ENCODE measurements at regions not wholly inside any gene's neighbourhood (a gene's known extent, or its start where the extent isn't known, plus 50 kb on each side); places are given as distances from the start of the nearest gene placed in this dataset.

DNA sequence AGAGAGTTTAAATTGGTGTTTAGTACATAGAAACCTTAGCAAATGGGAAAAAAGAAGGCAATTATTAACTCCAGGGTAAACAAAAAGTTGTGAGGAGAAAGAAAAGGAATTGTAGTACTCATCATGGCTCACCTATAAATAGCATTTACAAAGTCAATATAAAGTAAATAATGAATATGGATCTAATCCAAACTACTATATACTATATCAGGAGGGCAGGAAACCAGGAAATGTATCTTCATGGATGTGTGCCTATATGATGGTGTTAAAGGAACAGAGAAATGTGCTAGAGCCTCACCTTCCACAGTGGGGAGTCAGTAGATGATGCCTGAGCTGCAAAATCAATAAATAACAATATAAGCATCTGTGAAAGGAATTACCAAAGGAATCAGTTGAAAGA is 208.9 kb downstream of the FAM43A start:
- H3K14ac ChIP-seq (replicated peaks; ENCODE audit: low read depth, low read length) = no peak overlapping the region
- no peak overlapping the region for H3K18ac ChIP-seq (ENCODE audit: low read depth, low read length)
- H4K91ac ChIP-seq (ENCODE audit: insufficient read depth, low read depth, low read length) = no peak overlapping the region
- H3K9ac ChIP-seq (ENCODE audit: low read depth, low read length) = no peak overlapping the region
- no peak overlapping the region for H2BK5ac ChIP-seq (ENCODE audit: low read depth, low read length, poor library complexity, severe bottlenecking)
- H2BK20ac ChIP-seq (ENCODE audit: low read depth, low read length) = no peak overlapping the region
- no peaks in the 10 kb centered on the region for H3K9me1 ChIP-seq (ENCODE audit: insufficient read depth, low read length)
- no peak overlapping the region for H4K8ac ChIP-seq (ENCODE audit: low read depth in 2 of 2, low read length in 2 of 2)
- H3K4me3 ChIP-seq (ENCODE audit: insufficient read depth, low read depth, low read length) = no peak overlapping the region
- H2BK15ac ChIP-seq (ENCODE audit: low read depth, low read length) = no peak overlapping the region
- H3K56ac ChIP-seq (ENCODE audit: extremely low read depth, insufficient read depth, low read length) = no peak overlapping the region
- ChIA-PET CTCF (no interaction called here), POLR2A (ENCODE audit: unreplicated experiment) (no interaction called here)
- no peaks in the 10 kb centered on the region for H3K36me3 ChIP-seq (ENCODE audit: control insufficient read depth, insufficient read depth, low read length)
- BruUV-seq (replicated peaks) = no TSS peak
- H3K4me2 ChIP-seq (ENCODE audit: low read depth, low read length) = no peak overlapping the region
- peaks cover 9% of the 10 kb centered on the region for H3K27me3 ChIP-seq (ENCODE audit: control insufficient read depth, insufficient read depth, low read length)
- intact Hi-C loops (cut with micrococcal nuclease) (no loop called here), in situ Hi-C loops (cut with MboI; ENCODE audit: low sequenced_read_pairs) (no loop called here), dilution Hi-C loops (cut with HindIII; ENCODE audit: low sequenced_read_pairs, unreplicated experiment) (no loop called here)
- H3K4ac ChIP-seq (ENCODE audit: low read depth, low read length) = no peak overlapping the region
- H3K23ac ChIP-seq (ENCODE audit: low read depth, low read length) = no peak overlapping the region
- H4K5ac ChIP-seq (ENCODE audit: low read depth, low read length) = no peak overlapping the region
- H4K20me1 ChIP-seq (ENCODE audit: insufficient read depth, low read length) = no peaks in the 10 kb centered on the region
- peaks cover 3% of the 10 kb centered on the region; the same call in 1 of the 2 replicates for H3K9me3 ChIP-seq (ENCODE audit: control insufficient read depth, insufficient read depth, low read length)
- no peak overlapping the region for H2BK120ac ChIP-seq (ENCODE audit: low read depth, low read length)
- DNase-seq = no peak
- H3K4me1 ChIP-seq (ENCODE audit: control insufficient read depth, insufficient read depth, low read length) = no peaks in the 10 kb centered on the region
- TF ChIP-seq FOS (IDR thresholded peaks at IDR 0.05; ENCODE audit: low read depth, low read length) = no peak
- no peak for TF ChIP-seq POLR2A (IDR thresholded peaks at IDR 0.05; ENCODE audit: low read depth, low read length)
- TF ChIP-seq RCOR1 (IDR thresholded peaks at IDR 0.05; ENCODE audit: insufficient replicate concordance, low read length) = no peak
- TF ChIP-seq NFE2L2 (IDR thresholded peaks at IDR 0.05; ENCODE audit: low read depth, low read length) = no peak
- TF ChIP-seq, protein P1, sequence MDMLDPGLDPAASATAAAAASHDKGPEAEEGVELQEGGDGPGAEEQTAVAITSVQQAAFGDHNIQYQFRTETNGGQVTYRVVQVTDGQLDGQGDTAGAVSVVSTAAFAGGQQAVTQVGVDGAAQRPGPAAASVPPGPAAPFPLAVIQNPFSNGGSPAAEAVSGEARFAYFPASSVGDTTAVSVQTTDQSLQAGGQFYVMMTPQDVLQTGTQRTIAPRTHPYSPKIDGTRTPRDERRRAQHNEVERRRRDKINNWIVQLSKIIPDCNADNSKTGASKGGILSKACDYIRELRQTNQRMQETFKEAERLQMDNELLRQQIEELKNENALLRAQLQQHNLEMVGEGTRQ (IDR thresholded peaks at IDR 0.05; ENCODE audit: low read depth, low read length) = no peak
- TF ChIP-seq CHD1 (IDR thresholded peaks at IDR 0.05; ENCODE audit: low read depth, low read length) = no peak
- TF ChIP-seq, protein P2, sequence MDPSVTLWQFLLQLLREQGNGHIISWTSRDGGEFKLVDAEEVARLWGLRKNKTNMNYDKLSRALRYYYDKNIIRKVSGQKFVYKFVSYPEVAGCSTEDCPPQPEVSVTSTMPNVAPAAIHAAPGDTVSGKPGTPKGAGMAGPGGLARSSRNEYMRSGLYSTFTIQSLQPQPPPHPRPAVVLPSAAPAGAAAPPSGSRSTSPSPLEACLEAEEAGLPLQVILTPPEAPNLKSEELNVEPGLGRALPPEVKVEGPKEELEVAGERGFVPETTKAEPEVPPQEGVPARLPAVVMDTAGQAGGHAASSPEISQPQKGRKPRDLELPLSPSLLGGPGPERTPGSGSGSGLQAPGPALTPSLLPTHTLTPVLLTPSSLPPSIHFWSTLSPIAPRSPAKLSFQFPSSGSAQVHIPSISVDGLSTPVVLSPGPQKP (IDR thresholded peaks at IDR 0.05; ENCODE audit: borderline replicate concordance, low read depth, low read length) = no peak
- TF ChIP-seq MXI1 (IDR thresholded peaks at IDR 0.05; ENCODE audit: borderline replicate concordance, low read depth, low read length) = no peak
- TF ChIP-seq CEBPB (IDR thresholded peaks at IDR 0.05; ENCODE audit: low read depth, low read length) = no peak
- no peak for TF ChIP-seq RAD21 (IDR thresholded peaks at IDR 0.05; ENCODE audit: low read length)
- no peak for TF ChIP-seq MAFK (IDR thresholded peaks at IDR 0.05; ENCODE audit: low read depth, low read length)
- TF ChIP-seq, protein P3, sequence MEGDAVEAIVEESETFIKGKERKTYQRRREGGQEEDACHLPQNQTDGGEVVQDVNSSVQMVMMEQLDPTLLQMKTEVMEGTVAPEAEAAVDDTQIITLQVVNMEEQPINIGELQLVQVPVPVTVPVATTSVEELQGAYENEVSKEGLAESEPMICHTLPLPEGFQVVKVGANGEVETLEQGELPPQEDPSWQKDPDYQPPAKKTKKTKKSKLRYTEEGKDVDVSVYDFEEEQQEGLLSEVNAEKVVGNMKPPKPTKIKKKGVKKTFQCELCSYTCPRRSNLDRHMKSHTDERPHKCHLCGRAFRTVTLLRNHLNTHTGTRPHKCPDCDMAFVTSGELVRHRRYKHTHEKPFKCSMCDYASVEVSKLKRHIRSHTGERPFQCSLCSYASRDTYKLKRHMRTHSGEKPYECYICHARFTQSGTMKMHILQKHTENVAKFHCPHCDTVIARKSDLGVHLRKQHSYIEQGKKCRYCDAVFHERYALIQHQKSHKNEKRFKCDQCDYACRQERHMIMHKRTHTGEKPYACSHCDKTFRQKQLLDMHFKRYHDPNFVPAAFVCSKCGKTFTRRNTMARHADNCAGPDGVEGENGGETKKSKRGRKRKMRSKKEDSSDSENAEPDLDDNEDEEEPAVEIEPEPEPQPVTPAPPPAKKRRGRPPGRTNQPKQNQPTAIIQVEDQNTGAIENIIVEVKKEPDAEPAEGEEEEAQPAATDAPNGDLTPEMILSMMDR (conservative IDR thresholded peaks at IDR 0.05; ENCODE audit: low read depth, low read length) = no peak
- no peak for TF ChIP-seq RFX5 (IDR thresholded peaks at IDR 0.05; ENCODE audit: low read depth, low read length)
- no peak for TF ChIP-seq SMC3 (IDR thresholded peaks at IDR 0.05; ENCODE audit: low read depth, low read length)
- no peak for TF ChIP-seq MAZ (IDR thresholded peaks at IDR 0.05; ENCODE audit: borderline replicate concordance, low read depth, low read length)
- no peak for TF ChIP-seq BHLHE40 (IDR thresholded peaks at IDR 0.05; ENCODE audit: low read depth, low read length)
- H2AFZ ChIP-seq (replicated peaks; ENCODE audit: low read length, poor library complexity) = no peak overlapping the region
- no peak overlapping the region for H2AK9ac ChIP-seq (replicated peaks; ENCODE audit: low read depth, low read length, poor library complexity)
- ATAC-seq (ENCODE audit: low read depth) = no peak
- H3K27ac ChIP-seq (ENCODE audit: insufficient read depth, low read length) = no peak overlapping the region
- H3K79me1 ChIP-seq (ENCODE audit: low read depth in 1 of 2, low read length in 2 of 2) = no peaks in the 10 kb centered on the region
- no peak overlapping the region for H2AK5ac ChIP-seq (ENCODE audit: low read depth, low read length)

All from IMR-90 (cell line).